ENCODE measurements at regions not wholly inside any gene's neighbourhood (a gene's known extent, or its start where the extent isn't known, plus 50 kb on each side); places are given as distances from the start of the nearest gene placed in this dataset.
"Not testable (repeated sequence)": the region's sequence is repeated elsewhere in the genome, so short reads cannot be mapped to it uniquely, and the experiment has no call there.

- no peak for DNase-seq (ENCODE audit: insufficient read length, low spot score)
- FAIRE-seq: no peak
Measured at GRCh38 chr1:60703155-60703554, 379.2 kb upstream of the NFIA start.

GRCh38 chr1:60699325-60699724, 383.0 kb upstream of the NFIA start:
- DNase-seq (ENCODE audit: insufficient read length, low spot score): no peak
- TF ChIP-seq POLR2A (IDR thresholded peaks at IDR 0.05; ENCODE audit: low read depth, low read length): no peak
- FAIRE-seq: no peak

More at GRCh38 chr1:60703155-60703554, 379.2 kb upstream of the NFIA start:
- TF ChIP-seq POLR2A (IDR thresholded peaks at IDR 0.05; ENCODE audit: low read depth, low read length): no peak

GRCh38 chr1:60697204-60697994, 385.0 kb upstream of the NFIA start:
- FAIRE-seq (no peak), DNase-seq (ENCODE audit: insufficient read length, low spot score) (no peak)
- no peak for TF ChIP-seq POLR2A (IDR thresholded peaks at IDR 0.05; ENCODE audit: low read depth, low read length)

GRCh38 chr1:60696512-60696911, 385.8 kb upstream of the NFIA start:
- no peak for TF ChIP-seq POLR2A (IDR thresholded peaks at IDR 0.05; ENCODE audit: low read depth, low read length)
- FAIRE-seq: no peak
- no peak for DNase-seq (ENCODE audit: insufficient read length, low spot score)

- DNase-seq (ENCODE audit: insufficient read length, low spot score) (no peak), FAIRE-seq (no peak)
- no peak for TF ChIP-seq POLR2A (IDR thresholded peaks at IDR 0.05; ENCODE audit: low read depth, low read length)
Measured at GRCh38 chr1:60695716-60696171, 386.6 kb upstream of the NFIA start.

GRCh38 chr1:60694980-60695379, 387.4 kb upstream of the NFIA start:
- no peak for TF ChIP-seq POLR2A (IDR thresholded peaks at IDR 0.05; ENCODE audit: low read depth, low read length)
- FAIRE-seq (no peak), DNase-seq (ENCODE audit: insufficient read length, low spot score) (no peak)

- no peak for TF ChIP-seq POLR2A (IDR thresholded peaks at IDR 0.05; ENCODE audit: low read depth, low read length)
- DNase-seq (ENCODE audit: insufficient read length, low spot score) (no peak), FAIRE-seq (no peak)
Measured at GRCh38 chr1:60692031-60692430, 390.3 kb upstream of the NFIA start.

- DNase-seq (ENCODE audit: insufficient read length, low spot score); FAIRE-seq: not testable (repeated sequence)
Measured at GRCh38 chr1:60688221-60688620, 394.1 kb upstream of the NFIA start.

GRCh38 chr1:60681095-60681860, 401.1 kb upstream of the NFIA start:
- FAIRE-seq (no peak), DNase-seq (ENCODE audit: insufficient read length, low spot score) (no peak)
- no peak for TF ChIP-seq POLR2A (IDR thresholded peaks at IDR 0.05; ENCODE audit: low read depth, low read length)

- no peak for TF ChIP-seq POLR2A (IDR thresholded peaks at IDR 0.05; ENCODE audit: low read depth, low read length)
- DNase-seq (ENCODE audit: insufficient read length, low spot score): no peak
- FAIRE-seq: no peak
Measured at GRCh38 chr1:60679524-60680375, 402.6 kb upstream of the NFIA start.

GRCh38 chr1:60678802-60679201, 403.6 kb upstream of the NFIA start:
- FAIRE-seq (no peak), DNase-seq (ENCODE audit: insufficient read length, low spot score) (no peak)

GRCh38 chr1:60678391-60678790, 404.0 kb upstream of the NFIA start:
- no peak for TF ChIP-seq POLR2A (IDR thresholded peaks at IDR 0.05; ENCODE audit: low read depth, low read length)
- FAIRE-seq (no peak), DNase-seq (ENCODE audit: insufficient read length, low spot score) (no peak)

More at GRCh38 chr1:60678802-60679201, 403.6 kb upstream of the NFIA start:
- no peak for TF ChIP-seq POLR2A (IDR thresholded peaks at IDR 0.05; ENCODE audit: low read depth, low read length)

GRCh38 chr1:60672449-60672848, 409.9 kb upstream of the NFIA start:
- TF ChIP-seq POLR2A (IDR thresholded peaks at IDR 0.05; ENCODE audit: low read depth, low read length): no peak
- FAIRE-seq (no peak), DNase-seq (ENCODE audit: insufficient read length, low spot score) (no peak)

GRCh38 chr1:60670302-60670701, 412.1 kb upstream of the NFIA start:
- TF ChIP-seq POLR2A (IDR thresholded peaks at IDR 0.05; ENCODE audit: low read depth, low read length): no peak
- DNase-seq (ENCODE audit: insufficient read length, low spot score): no peak
- no peak for FAIRE-seq
